Ascending aorta (tissue), 2 donors: ENCODE measurements at regions not wholly inside any gene's neighbourhood (a gene's known extent, or its start where the extent isn't known, plus 50 kb on each side); places are given as distances from the start of the nearest gene placed in this dataset.
"Not testable (repeated sequence)": the region's sequence is repeated elsewhere in the genome, so short reads cannot be mapped to it uniquely, and the experiment has no call there.

ENCODE experiments used
- DNase-seq, 2 donors: peaks; one replicate each; pipeline ENCODE4 v3.0.0-alpha.2; 2019; ENCODE audit warnings: low spot score in 2 of 2
- H3K27ac ChIP-seq, 2 donors: fragments of 200-600 bp; sonication (generic); one replicate each; pipeline ENCODE4 v1.5.1; 2016 to 2017; ENCODE audit warnings: mild to moderate bottlenecking in 1 of 2
- H3K27me3 ChIP-seq: fragments of 200-600 bp; sonication (generic); one replicate; pipeline ENCODE4 v1.5.1; 2017
- H3K36me3 ChIP-seq, 2 donors: fragments of 200-600 bp; sonication (generic); one replicate each; pipeline ENCODE4 v1.5.1; 2016
- H3K4me1 ChIP-seq, 2 donors: fragments of 200-600 bp; sonication (generic); one replicate each; pipeline ENCODE4 v1.5.1; 2016 to 2017; ENCODE audit warnings: mild to moderate bottlenecking in 1 of 2
- H3K4me3 ChIP-seq, 2 donors: fragments of 200-600 bp; sonication (generic); one replicate each; pipeline ENCODE4 v1.5.1; 2016 to 2017; ENCODE audit warnings: mild to moderate bottlenecking in 1 of 2
- H3K9me3 ChIP-seq, 2 donors: fragments of 200-600 bp; sonication (generic); one replicate each; pipeline ENCODE4 v1.5.1; 2016
- CTCF ChIP-seq, 3 experiments: fragments of 200-600 bp in 2 of 3; fragments of 450-650 bp in 1 of 3; sonication (generic) in 2 of 3; IDR thresholded peaks; one replicate each; pipeline ENCODE4 v1.5.1; 2016 to 2019; ENCODE audit warnings: antibody characterized with exemption in 3 of 3, mild to moderate bottlenecking in 1 of 3, moderate library complexity in 1 of 3
- intact Hi-C: fragments of 100-400 bp; cut with DNase I; formaldehyde crosslinking; loops from one replicate; pipeline ENCODE4 v1.15.1; 2023

GRCh38 chr4:123535037-123535748 lies 138.6 kb downstream of the SPRY1 start:
- intact Hi-C loops = no loop called here
- Histone ChIP-seq H3K36me3 (no peaks in the 10 kb centered on the region), H3K4me3 (no peak overlapping the region), H3K27me3 (no peaks in the 10 kb centered on the region), H3K27ac (no peak overlapping the region), H3K9me3 (peaks cover 0 to 3% of the 10 kb centered on the region in 2 donors), H3K4me1 (no peaks in the 10 kb centered on the region)
- DNase-seq = no peak
- no peak for TF ChIP-seq CTCF (IDR thresholded peaks at IDR 0.05)

GRCh38 chr4:123536225-123536624 lies 139.6 kb downstream of the SPRY1 start:
- no peaks in the 10 kb centered on the region for H3K4me1 ChIP-seq
- no peaks in the 10 kb centered on the region for H3K36me3 ChIP-seq
- intact Hi-C loops = no loop called here
- H3K27ac ChIP-seq = no peak overlapping the region
- DNase-seq = no peak
- H3K27me3 ChIP-seq = no peaks in the 10 kb centered on the region
- no peak for TF ChIP-seq CTCF (IDR thresholded peaks at IDR 0.05)
- H3K9me3 ChIP-seq = peaks cover 0 to 3% of the 10 kb centered on the region in 2 donors
- no peak overlapping the region for H3K4me3 ChIP-seq

- DNase-seq, H3K36me3 ChIP-seq, H3K4me1 ChIP-seq, intact Hi-C loops, H3K4me3 ChIP-seq, H3K27ac ChIP-seq, H3K27me3 ChIP-seq, H3K9me3 ChIP-seq: not testable (repeated sequence)
These were observed 141.4 kb downstream of the SPRY1 start for GRCh38 chr4:123537906-123538402.

GRCh38 chr4:123545667-123546572 lies 149.3 kb downstream of the SPRY1 start:
- TF ChIP-seq CTCF (IDR thresholded peaks at IDR 0.05) = no peak
- Histone ChIP-seq H3K27ac (no peak overlapping the region), H3K36me3 (no peaks in the 10 kb centered on the region), H3K9me3 (peaks cover 0 to 5% of the 10 kb centered on the region in 2 donors), H3K4me3 (no peak overlapping the region), H3K27me3 (no peaks in the 10 kb centered on the region), H3K4me1 (no peaks in the 10 kb centered on the region)
- intact Hi-C loops = no loop called here
- no peak for DNase-seq

GRCh38 chr4:123546573-123547060 lies 150.0 kb downstream of the SPRY1 start:
- Histone ChIP-seq H3K27ac (no peak overlapping the region), H3K4me1 (no peaks in the 10 kb centered on the region), H3K9me3 (peaks cover 0 to 5% of the 10 kb centered on the region in 2 donors), H3K36me3 (no peaks in the 10 kb centered on the region), H3K27me3 (no peaks in the 10 kb centered on the region), H3K4me3 (no peak overlapping the region)
- TF ChIP-seq CTCF (IDR thresholded peaks at IDR 0.05) = no peak
- no peak for DNase-seq
- intact Hi-C loops = no loop called here
